GM10266 (cell line): ENCODE measurements at regions not wholly inside any gene's neighbourhood (a gene's known extent, or its start where the extent isn't known, plus 50 kb on each side); places are given as distances from the start of the nearest gene placed in this dataset.

Experiments
- DNase-seq: peaks from one replicate; pipeline ENCODE4 v3.0.0; 2012; ENCODE audit errors: extremely low spot score
- TF ChIP-seq, protein P1 (sequence below): IDR thresholded peaks from 2 replicates; pipeline ENCODE4 v1.5.1; 2012; ENCODE audit warnings: mild to moderate bottlenecking, low read depth; ENCODE audit not compliant: control insufficient read depth, insufficient read depth; ENCODE audit errors: missing control alignments

DNA sequence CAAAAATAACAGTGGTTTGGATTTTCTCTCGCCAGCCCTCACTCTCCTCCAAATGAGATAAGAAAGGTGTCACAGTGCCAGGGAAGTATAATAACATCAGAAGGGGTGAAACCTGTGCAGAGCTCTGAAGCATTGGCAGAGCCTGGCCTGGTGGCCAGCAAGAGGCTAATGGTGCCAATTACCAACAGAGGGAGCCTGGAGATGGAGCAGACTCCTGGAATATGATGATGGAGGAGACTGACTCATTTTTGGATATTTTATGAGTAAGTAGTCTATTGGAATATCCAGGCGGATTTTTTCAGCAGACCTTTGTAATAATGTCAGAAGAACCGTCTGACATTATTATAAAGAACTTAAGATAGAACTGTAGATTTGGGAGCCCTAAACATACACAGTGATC lies 442.6 kb upstream of the MARCKS start:
- DNase-seq: no peak
- TF ChIP-seq, protein P1, sequence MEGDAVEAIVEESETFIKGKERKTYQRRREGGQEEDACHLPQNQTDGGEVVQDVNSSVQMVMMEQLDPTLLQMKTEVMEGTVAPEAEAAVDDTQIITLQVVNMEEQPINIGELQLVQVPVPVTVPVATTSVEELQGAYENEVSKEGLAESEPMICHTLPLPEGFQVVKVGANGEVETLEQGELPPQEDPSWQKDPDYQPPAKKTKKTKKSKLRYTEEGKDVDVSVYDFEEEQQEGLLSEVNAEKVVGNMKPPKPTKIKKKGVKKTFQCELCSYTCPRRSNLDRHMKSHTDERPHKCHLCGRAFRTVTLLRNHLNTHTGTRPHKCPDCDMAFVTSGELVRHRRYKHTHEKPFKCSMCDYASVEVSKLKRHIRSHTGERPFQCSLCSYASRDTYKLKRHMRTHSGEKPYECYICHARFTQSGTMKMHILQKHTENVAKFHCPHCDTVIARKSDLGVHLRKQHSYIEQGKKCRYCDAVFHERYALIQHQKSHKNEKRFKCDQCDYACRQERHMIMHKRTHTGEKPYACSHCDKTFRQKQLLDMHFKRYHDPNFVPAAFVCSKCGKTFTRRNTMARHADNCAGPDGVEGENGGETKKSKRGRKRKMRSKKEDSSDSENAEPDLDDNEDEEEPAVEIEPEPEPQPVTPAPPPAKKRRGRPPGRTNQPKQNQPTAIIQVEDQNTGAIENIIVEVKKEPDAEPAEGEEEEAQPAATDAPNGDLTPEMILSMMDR: no peak

DNA sequence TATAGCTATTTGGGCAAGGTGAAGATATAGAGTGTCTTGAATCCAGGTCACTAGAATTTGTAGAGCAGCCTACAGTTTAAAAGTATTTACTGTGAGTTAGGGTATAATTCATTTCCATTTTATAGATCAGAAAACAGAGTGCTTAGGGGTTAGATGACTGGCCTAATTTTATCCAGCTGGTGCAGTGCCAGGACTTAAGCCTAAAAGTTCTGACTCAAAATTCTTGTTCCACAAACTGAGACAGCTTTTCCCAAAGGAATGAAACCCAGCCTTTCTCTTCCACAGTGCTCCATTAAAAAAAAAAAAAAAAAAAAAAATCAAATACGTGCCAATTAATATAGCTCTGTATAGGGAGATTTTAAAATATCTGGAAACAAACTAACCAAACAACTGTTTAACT lies 441.0 kb upstream of the MARCKS start:
- TF ChIP-seq, protein P1: no peak
- DNase-seq: no peak

DNA sequence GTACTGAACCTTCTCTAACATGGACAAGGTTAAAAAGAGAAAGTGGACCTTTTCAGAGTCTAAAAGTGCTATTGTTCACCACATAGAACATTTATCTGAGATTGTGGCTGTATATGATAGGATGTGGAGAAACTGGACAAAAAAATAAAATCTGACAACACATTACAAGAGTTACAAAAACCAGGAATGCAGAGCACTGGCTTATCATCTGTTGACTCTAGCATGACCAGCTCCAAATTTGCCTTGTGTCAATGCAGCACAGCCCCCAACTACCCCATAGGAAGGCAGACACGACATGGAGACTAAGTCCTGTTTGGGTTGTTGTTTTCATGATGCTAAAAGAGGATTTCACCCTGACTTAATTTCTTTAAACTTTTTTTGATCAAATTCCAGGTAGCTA lies 436.9 kb upstream of the MARCKS start:
- no peak for DNase-seq

DNA sequence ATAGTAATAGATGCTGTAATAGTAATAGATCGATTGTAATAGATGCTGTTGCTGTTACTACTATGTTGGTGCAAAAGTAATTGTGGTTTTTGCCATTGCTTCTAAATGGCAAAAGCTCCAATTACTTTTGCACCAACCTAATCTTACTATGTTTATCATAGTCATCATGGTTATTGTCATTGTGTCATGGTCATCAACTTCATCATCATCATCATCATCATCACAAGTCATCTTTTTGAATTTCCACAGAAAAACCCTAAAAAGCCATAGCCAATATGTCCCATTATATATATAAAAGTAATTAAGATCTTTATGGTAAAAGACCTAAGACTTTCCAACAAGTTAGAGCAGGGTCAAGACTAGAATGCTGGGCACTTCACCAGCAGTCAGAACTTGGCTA lies 435.1 kb upstream of the MARCKS start:
- TF ChIP-seq, protein P1: no peak

More for the DNA sequence above, 436.9 kb upstream of the MARCKS start:
- TF ChIP-seq, protein P1: no peak

DNA sequence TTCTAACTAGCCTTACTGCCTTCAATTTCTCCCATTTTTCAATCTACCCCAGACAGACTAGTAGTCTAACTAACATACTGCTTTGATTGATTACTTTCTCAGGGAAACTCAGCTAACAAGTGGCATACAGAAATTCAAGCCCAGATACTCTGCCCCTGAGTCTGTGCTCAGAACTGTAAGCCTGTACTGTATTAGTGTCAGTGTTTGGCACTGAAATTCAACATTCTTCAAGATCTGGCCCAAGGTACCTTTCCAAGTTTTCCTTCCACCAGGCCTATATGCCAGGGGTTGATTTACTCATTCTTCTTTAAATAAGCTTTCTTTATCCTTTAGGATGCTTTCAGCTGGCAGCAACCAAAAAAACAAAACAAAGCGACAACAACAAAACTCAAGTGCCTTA lies 433.2 kb upstream of the MARCKS start:
- TF ChIP-seq, protein P1: no peak
- no peak for DNase-seq

More for the DNA sequence above, 435.1 kb upstream of the MARCKS start:
- no peak for DNase-seq

DNA sequence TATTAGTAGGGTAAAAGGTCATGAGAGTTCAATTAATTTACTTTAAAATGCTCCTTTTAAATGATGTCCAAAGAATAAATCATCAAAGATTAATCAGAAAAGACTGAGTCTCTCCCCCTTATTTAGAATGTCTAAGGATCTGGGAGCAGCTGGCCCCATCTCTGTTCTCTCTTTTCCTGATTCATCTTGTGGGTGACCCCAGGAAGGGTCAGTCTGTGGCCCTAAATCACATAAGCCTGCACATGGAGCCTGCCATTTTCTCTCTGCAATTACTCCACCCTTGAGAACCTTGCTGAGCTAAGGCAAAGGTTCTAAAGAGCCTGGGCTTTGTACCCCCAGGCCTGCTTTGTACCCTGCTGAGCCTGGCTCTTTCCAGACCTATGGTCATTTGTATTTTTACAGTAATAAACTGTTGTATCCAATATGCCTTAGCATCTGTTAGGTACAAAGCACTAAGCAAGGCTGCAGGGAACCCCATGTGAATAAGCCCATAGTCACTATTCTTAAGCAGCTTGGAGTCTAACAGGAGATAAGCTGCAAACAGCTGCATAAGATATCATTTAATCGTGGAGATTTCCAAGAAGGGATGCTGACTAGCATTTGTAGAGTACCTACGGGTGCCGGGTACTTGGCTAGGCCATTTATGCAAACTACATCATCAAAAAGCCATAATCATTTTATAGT lies 431.0 kb upstream of the MARCKS start:
- DNase-seq: no peak
- TF ChIP-seq, protein P1: no peak

DNA sequence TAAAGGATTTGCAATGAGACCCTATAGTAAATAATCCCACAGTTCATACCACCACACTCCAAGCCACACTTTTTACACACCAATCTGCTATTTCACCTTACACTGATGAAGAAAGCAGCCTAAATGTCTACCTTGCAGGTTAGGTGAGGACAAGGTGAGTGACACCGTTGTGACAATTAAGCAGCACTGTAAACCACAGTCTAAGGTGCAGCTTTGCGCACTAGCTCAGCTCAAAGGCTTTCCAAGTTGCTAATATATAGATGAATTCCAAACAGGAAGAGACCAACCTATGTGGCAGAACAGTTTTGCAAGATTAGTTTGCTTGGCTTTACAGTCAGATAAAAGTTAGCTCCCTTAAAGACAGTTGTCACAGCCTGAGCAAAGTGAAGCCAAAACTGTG lies 429.5 kb upstream of the MARCKS start:
- TF ChIP-seq, protein P1: no peak
- no peak for DNase-seq
